ENCODE measurements at regions not wholly inside any gene's neighbourhood (a gene's known extent, or its start where the extent isn't known, plus 50 kb on each side); places are given as distances from the start of the nearest gene placed in this dataset.

DNA sequence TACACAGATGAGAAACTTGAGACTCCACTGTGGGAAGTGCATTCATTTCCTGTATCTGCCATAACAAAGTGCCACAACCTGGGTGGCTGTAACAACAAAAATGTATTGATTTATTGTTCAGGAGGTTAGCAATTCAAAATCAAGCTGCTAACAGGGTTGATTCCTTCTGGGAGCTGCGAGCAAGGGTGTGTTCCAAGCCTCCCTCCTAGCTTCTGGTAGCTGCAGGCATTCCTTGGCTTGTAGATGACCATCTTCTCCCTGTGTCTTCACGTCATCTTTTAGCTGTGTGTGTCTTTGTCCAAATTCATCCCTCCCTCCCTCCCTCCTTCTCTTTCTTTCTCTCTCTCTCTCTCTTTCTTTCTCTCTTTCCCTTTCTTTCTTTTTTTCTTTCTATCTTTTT is 258.1 kb downstream of the MSX2 start:
- no peaks in the 10 kb centered on the region for H3K27me3 ChIP-seq
- no peaks in the 10 kb centered on the region for H3K9me3 ChIP-seq
- no peaks in the 10 kb centered on the region for H3K36me3 ChIP-seq
- no peak overlapping the region for H3K4me3 ChIP-seq
- intact Hi-C loops (cut with DNase I; ENCODE audit: low total_unique reads), result no loop called here
- no peak overlapping the region for H3K27ac ChIP-seq
- DNase-seq (ENCODE audit: low spot score in 2 of 2), result no peak
- no peaks in the 10 kb centered on the region for H3K4me1 ChIP-seq
- TF ChIP-seq, protein P1, sequence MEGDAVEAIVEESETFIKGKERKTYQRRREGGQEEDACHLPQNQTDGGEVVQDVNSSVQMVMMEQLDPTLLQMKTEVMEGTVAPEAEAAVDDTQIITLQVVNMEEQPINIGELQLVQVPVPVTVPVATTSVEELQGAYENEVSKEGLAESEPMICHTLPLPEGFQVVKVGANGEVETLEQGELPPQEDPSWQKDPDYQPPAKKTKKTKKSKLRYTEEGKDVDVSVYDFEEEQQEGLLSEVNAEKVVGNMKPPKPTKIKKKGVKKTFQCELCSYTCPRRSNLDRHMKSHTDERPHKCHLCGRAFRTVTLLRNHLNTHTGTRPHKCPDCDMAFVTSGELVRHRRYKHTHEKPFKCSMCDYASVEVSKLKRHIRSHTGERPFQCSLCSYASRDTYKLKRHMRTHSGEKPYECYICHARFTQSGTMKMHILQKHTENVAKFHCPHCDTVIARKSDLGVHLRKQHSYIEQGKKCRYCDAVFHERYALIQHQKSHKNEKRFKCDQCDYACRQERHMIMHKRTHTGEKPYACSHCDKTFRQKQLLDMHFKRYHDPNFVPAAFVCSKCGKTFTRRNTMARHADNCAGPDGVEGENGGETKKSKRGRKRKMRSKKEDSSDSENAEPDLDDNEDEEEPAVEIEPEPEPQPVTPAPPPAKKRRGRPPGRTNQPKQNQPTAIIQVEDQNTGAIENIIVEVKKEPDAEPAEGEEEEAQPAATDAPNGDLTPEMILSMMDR (IDR thresholded peaks at IDR 0.05), result no peak
- TF ChIP-seq POLR2A (IDR thresholded peaks at IDR 0.05) (no peak), POLR2AphosphoS5 (IDR thresholded peaks at IDR 0.05) (no peak)

- no peak overlapping the region for H3K27ac ChIP-seq
- no peaks in the 10 kb centered on the region for H3K36me3 ChIP-seq
- intact Hi-C loops (cut with DNase I; ENCODE audit: low total_unique reads), result no loop called here
- H3K27me3 ChIP-seq, result no peaks in the 10 kb centered on the region
- H3K9me3 ChIP-seq, result no peaks in the 10 kb centered on the region
- no peak for TF ChIP-seq POLR2A (IDR thresholded peaks at IDR 0.05)
- TF ChIP-seq POLR2AphosphoS5 (IDR thresholded peaks at IDR 0.05), result no peak
- TF ChIP-seq, protein P1 (IDR thresholded peaks at IDR 0.05), result no peak
- no peak for DNase-seq (ENCODE audit: low spot score in 2 of 2)
- H3K4me1 ChIP-seq, result no peaks in the 10 kb centered on the region
- H3K4me3 ChIP-seq, result no peak overlapping the region
Observed at GRCh38 chr5:174981416-174981815, 257.0 kb downstream of the MSX2 start.

DNA sequence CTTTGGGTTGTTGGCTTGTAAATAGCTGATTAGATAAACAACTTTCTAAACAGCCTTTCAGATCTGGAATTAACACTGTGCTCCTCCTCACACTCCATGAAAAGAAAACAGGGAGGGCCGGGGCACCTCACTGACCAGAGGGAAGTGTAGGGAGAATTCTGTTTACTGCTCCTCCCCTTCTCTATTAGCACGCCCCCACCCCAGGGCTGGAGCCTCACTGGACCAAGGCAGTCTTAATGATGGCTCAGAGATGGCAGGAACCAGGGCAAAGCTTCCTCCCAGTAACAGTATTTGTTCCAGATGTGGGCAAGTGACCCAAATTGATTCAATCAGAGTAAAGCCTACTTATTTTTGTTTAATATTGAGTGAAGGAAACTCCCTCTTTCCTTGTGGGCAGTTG is 256.6 kb downstream of the MSX2 start:
- no peaks in the 10 kb centered on the region for H3K27me3 ChIP-seq
- no peaks in the 10 kb centered on the region for H3K9me3 ChIP-seq
- TF ChIP-seq POLR2AphosphoS5 (IDR thresholded peaks at IDR 0.05), result no peak
- no peak for TF ChIP-seq POLR2A (IDR thresholded peaks at IDR 0.05)
- TF ChIP-seq, protein P1 (IDR thresholded peaks at IDR 0.05), result no peak
- intact Hi-C loops (cut with DNase I; ENCODE audit: low total_unique reads), result no loop called here
- H3K36me3 ChIP-seq, result no peaks in the 10 kb centered on the region
- H3K27ac ChIP-seq, result no peak overlapping the region
- no peak for DNase-seq (ENCODE audit: low spot score in 2 of 2)
- H3K4me1 ChIP-seq, result no peaks in the 10 kb centered on the region
- no peak overlapping the region for H3K4me3 ChIP-seq

DNA sequence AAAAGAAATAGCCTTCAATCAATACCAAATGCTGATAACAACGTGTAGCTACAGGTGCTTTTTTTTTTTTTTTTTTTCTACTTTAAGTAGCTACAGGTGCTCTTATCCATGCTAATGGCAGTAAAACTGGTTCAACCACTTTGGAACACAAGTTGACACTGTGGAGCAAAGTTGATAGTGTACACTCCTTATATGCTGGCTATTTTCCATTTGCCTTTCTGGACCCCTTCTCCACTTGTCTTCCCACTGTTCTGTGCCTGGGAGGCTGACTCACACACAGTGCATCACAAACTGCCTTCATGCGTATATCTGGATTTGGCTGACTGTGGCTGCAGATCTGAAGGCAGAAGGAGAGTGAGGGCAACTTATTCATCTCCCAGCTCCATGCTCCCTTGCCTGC is 247.9 kb downstream of the MSX2 start:
- Histone ChIP-seq H3K9me3 (peaks cover 0 to 3% of the 10 kb centered on the region in 2 donors), H3K4me1 (no peaks in the 10 kb centered on the region), H3K36me3 (no peaks in the 10 kb centered on the region), H3K27me3 (no peaks in the 10 kb centered on the region), H3K4me3 (no peak overlapping the region), H3K27ac (no peak overlapping the region)
- intact Hi-C loops (cut with DNase I; ENCODE audit: low total_unique reads), result no loop called here
- TF ChIP-seq, protein P1 (IDR thresholded peaks at IDR 0.05), result no peak
- no peak for DNase-seq (ENCODE audit: low spot score in 2 of 2)

DNA sequence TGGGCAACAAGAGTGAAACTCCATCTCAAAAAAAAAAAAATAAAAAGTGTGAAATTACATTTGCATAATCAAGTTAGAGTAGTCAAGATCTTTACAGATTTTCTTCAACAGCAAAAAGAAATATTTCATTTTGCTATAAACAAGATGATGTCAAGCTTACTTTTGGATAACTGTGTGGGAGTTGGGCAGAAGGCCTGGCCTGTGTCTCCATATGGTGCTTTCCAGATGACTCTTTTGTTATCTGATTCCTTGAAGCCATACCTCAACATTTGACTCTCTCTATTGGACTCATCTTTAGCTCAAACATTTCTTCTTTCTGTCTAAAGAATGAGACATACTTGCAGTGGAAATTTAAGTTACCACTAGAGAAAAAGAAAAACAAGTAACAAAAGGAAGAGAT is 246.8 kb downstream of the MSX2 start:
- DNase-seq (ENCODE audit: low spot score in 2 of 2), result no peak
- Histone ChIP-seq H3K4me3 (no peak overlapping the region), H3K27ac (no peak overlapping the region), H3K9me3 (peaks cover 0 to 14% of the 10 kb centered on the region in 2 donors), H3K4me1 (no peaks in the 10 kb centered on the region), H3K27me3 (no peaks in the 10 kb centered on the region), H3K36me3 (no peaks in the 10 kb centered on the region)
- TF ChIP-seq POLR2A (IDR thresholded peaks at IDR 0.05) (no peak), POLR2AphosphoS5 (IDR thresholded peaks at IDR 0.05) (no peak)
- TF ChIP-seq, protein P1 (IDR thresholded peaks at IDR 0.05), result no peak
- intact Hi-C loops (cut with DNase I; ENCODE audit: low total_unique reads), result no loop called here

Measured in breast epithelium (tissue), 4 donors.